HepG2 (cell line): ENCODE measurements at regions not wholly inside any gene's neighbourhood (a gene's known extent, or its start where the extent isn't known, plus 50 kb on each side); places are given as distances from the start of the nearest gene placed in this dataset.

Experiments used
- ATAC-seq: fragments of 200-7000 bp; cut with Tn5 transposase; 3 replicates; pipeline ENCODE4 v1.9.1; 2020; ENCODE audit warnings: mild to moderate bottlenecking, moderate library complexity
- BruUV-seq: library from RNA; stranded (reverse); fragments of 400-500 nt; replicated peaks from 2 replicates; lab custom pipeline; 2021; lab: Mats Ljungman, UMichigan
- CTCF ChIA-PET: fragments of 300-600 bp; formaldehyde crosslinking; extraction: SDS; loops from one replicate; lab custom pipeline; 2021; ENCODE audit warnings: low total read pairs, inconsistent platforms, low intra/inter-chr PET ratio; lab: Yijun Ruan, JAX
- POLR2A ChIA-PET: fragments of 350-600 bp; sonication (Branson Sonifier 250); formaldehyde crosslinking; loops from one replicate; lab custom pipeline; 2020; ENCODE audit warnings: antibody characterized with exemption, inconsistent platforms; lab: Yijun Ruan, JAX
- DNase-seq: peaks from one replicate; pipeline ENCODE4 v3.0.0-alpha.2; 2015; ENCODE audit warnings: low spot score
- FAIRE-seq: peaks from 3 replicates; lab custom pipeline; 2011; peaks lifted over from hg19 to GRCh38; lab: Jason Lieb, UNC
- H2AFZ ChIP-seq: one replicate; pipeline ENCODE4 v1.6.1; 2011; ENCODE audit warnings: low read length, inconsistent platforms
- H3K27ac ChIP-seq: fragments of 300-600 bp; 3 replicates; pipeline ENCODE4 v1.8.0; 2011; ENCODE audit warnings: mixed run types, mild to moderate bottlenecking, mixed read lengths, low read length, inconsistent platforms; ENCODE audit not compliant: insufficient read depth; ENCODE audit errors: extremely low read length
- H3K27me3 ChIP-seq, 2 experiments: fragments of 200-600 bp in 1 of 2; 2 replicates in 1 of 2; 3 replicates in 1 of 2; pipeline versions ENCODE4 v1.6.0 to v1.8.0; 2011; ENCODE audit warnings: low read length in 2 of 2, mild to moderate bottlenecking in 2 of 2, moderate library complexity in 2 of 2, inconsistent platforms in 1 of 2; ENCODE audit not compliant: insufficient read depth in 2 of 2, control insufficient read depth in 1 of 2
- H3K36me3 ChIP-seq, 2 experiments: fragments of 200-600 bp in 1 of 2; replicated peaks in 1 of 2; 2 replicates in 1 of 2; 3 replicates in 1 of 2; pipeline versions ENCODE4 v1.5.1 to v1.8.0; 2011; ENCODE audit warnings: low read length in 2 of 2, inconsistent platforms in 1 of 2; ENCODE audit not compliant: insufficient read depth in 2 of 2, control insufficient read depth in 1 of 2
- H3K4me1 ChIP-seq: 2 replicates; pipeline ENCODE4 v1.5.1; 2012; ENCODE audit warnings: low read length, inconsistent platforms; ENCODE audit not compliant: insufficient read depth
- H3K4me2 ChIP-seq: 2 replicates; pipeline ENCODE4 v1.6.0; 2011; ENCODE audit warnings: low read depth, low read length, inconsistent platforms
- H3K4me3 ChIP-seq, 3 experiments: fragments of 200-600 bp in 1 of 3; sonication (generic), shearing (Covaris generic) in 1 of 3; replicated peaks in 1 of 3; 2 replicates each; pipeline ENCODE4 v1.5.1; 2011 to 2016; ENCODE audit warnings: low read length in 3 of 3, inconsistent platforms in 2 of 3, low read depth in 2 of 3, mild to moderate bottlenecking in 2 of 3, control low read depth in 1 of 3, mixed read lengths in 1 of 3; ENCODE audit not compliant: insufficient read depth in 1 of 3
- H3K79me2 ChIP-seq: one replicate; pipeline ENCODE4 v1.6.1; 2011; ENCODE audit warnings: low read length, inconsistent platforms; ENCODE audit not compliant: insufficient read depth
- H3K9ac ChIP-seq: 2 replicates; pipeline ENCODE4 v1.6.0; 2011; ENCODE audit warnings: mild to moderate bottlenecking, low read depth, low read length, inconsistent platforms; ENCODE audit not compliant: insufficient read depth
- H3K9me3 ChIP-seq: 2 replicates; pipeline ENCODE4 v1.5.1; 2012; ENCODE audit warnings: mild to moderate bottlenecking, low read length
- H4K20me1 ChIP-seq: 2 replicates; pipeline ENCODE4 v1.6.0; 2011; ENCODE audit warnings: inconsistent platforms, mild to moderate bottlenecking, low read length, moderate library complexity; ENCODE audit not compliant: insufficient read depth
- ASH2L ChIP-seq: fragments of 300-600, 200-600 bp; sonication (generic); IDR thresholded peaks from 2 replicates; pipeline ENCODE4 v1.7.0; 2017; ENCODE audit warnings: low read depth, mild to moderate bottlenecking, moderate library complexity, mixed read lengths, low read length; ENCODE audit not compliant: insufficient read length
- FOXA3 ChIP-seq: IDR thresholded peaks from 2 replicates; pipeline ENCODE4 v1.6.1; 2016; ENCODE audit warnings: missing genetic modification reagents, missing compliant biosample characterization
- HOXA7 ChIP-seq: sonication (generic); formaldehyde crosslinking; IDR thresholded peaks from 2 replicates; pipeline ENCODE4 v1.8.1; 2022; ENCODE audit warnings: mild to moderate bottlenecking, missing genetic modification reagents, moderate library complexity
- HOXD1 ChIP-seq: sonication (generic); formaldehyde crosslinking; IDR thresholded peaks from 2 replicates; pipeline ENCODE4 v1.5.0; 2020; ENCODE audit warnings: missing genetic modification reagents
- KLF12 ChIP-seq: sonication (generic); formaldehyde crosslinking; IDR thresholded peaks from 2 replicates; pipeline ENCODE4 v1.4.0; 2020; ENCODE audit warnings: missing genetic modification reagents, borderline replicate concordance
- MIER3 ChIP-seq: IDR thresholded peaks from 2 replicates; pipeline ENCODE4 v1.6.1; 2016; ENCODE audit warnings: missing compliant biosample characterization, borderline replicate concordance
- POLR2AphosphoS2 ChIP-seq: IDR thresholded peaks from 2 replicates; pipeline ENCODE4 v1.6.1; 2011; ENCODE audit warnings: low read depth, low read length, improper control_type of control experiment
- SKIL ChIP-seq: sonication (generic); formaldehyde crosslinking; IDR thresholded peaks from 2 replicates; pipeline ENCODE4 v1.8.0; 2022; ENCODE audit warnings: missing genetic modification reagents, mild to moderate bottlenecking, moderate library complexity, borderline replicate concordance
- SMAD1 ChIP-seq: sonication (generic); formaldehyde crosslinking; IDR thresholded peaks from 2 replicates; pipeline ENCODE4 v1.4.0; 2020; ENCODE audit warnings: missing genetic modification reagents, low read depth, mild to moderate bottlenecking, borderline replicate concordance
- SRF ChIP-seq: IDR thresholded peaks from 2 replicates; pipeline ENCODE4 v1.6.1; 2011; ENCODE audit warnings: mild to moderate bottlenecking, low read depth, low read length, moderate library complexity
- ZBTB25 ChIP-seq: IDR thresholded peaks from 2 replicates; pipeline ENCODE4 v1.6.1; 2018; ENCODE audit warnings: missing genetic modification reagents
- ZMAT5 ChIP-seq: sonication (generic); formaldehyde crosslinking; IDR thresholded peaks from 2 replicates; pipeline ENCODE4 v1.5.0; 2020; ENCODE audit warnings: mild to moderate bottlenecking, low read depth, missing genetic modification reagents, borderline replicate concordance
- ZNF10 ChIP-seq: sonication (generic); formaldehyde crosslinking; IDR thresholded peaks from 2 replicates; pipeline ENCODE4 v1.4.0; 2020; ENCODE audit warnings: mild to moderate bottlenecking, low read depth, missing genetic modification reagents, borderline replicate concordance
- ZNF180 ChIP-seq: sonication (generic); formaldehyde crosslinking; IDR thresholded peaks from 2 replicates; pipeline ENCODE4 v1.4.0; 2020; ENCODE audit warnings: low read depth, missing genetic modification reagents, borderline replicate concordance
- ZNF747 ChIP-seq: sonication (generic); formaldehyde crosslinking; IDR thresholded peaks from 2 replicates; pipeline ENCODE4 v1.8.1; 2023; ENCODE audit warnings: missing genetic modification reagents, mild to moderate bottlenecking, borderline replicate concordance
- ZNF773 ChIP-seq: sonication (generic); formaldehyde crosslinking; IDR thresholded peaks from 2 replicates; pipeline ENCODE4 v1.4.0; 2020; ENCODE audit warnings: missing genetic modification reagents, borderline replicate concordance
- WGBS: methylation state at CpG from one replicate; pipeline ENCODE4 v1.1.6; 2017; ENCODE audit warnings: low lambda C conversion rate; 5-methylcytosine and 5-hydroxymethylcytosine counted together
- in situ Hi-C: cut with HindIII; loops from 2 replicates; pipeline ENCODE4 v1.10.0; 2017; ENCODE audit warnings: low pct_unique_long_range_greater_than_20kb; ENCODE audit not compliant: extremely low pct_ligation_motif_present
- intact Hi-C: fragments of 100-400 bp; cut with micrococcal nuclease; formaldehyde crosslinking; loops from one replicate; pipeline ENCODE4 v1.10.0; 2022; ENCODE audit not compliant: unreplicated experiment
- TF ChIP-seq, protein P1 (sequence below): sonication (generic); formaldehyde crosslinking; IDR thresholded peaks from 2 replicates; pipeline ENCODE4 v1.4.0; 2020; ENCODE audit warnings: missing genetic modification reagents

DNA sequence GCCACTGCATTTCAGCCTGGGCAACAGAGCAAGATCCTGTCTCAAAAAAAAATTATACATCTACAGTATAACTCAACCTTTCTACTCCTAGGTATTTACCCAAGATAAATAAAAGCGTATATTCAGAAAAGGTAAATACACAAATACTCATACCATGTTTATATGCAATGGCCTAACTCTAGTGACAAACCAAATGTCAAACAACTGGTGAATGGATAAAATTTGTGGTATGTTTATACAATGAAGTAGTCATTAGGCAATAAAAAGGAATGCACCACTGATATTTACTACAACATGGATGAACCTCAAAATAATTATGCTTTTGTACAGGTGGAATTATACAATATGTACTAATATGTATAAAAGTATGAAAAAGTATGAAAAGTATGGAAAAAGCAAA lies 174.2 kb upstream of the GORAB start (continued):
- no peak for TF ChIP-seq HOXD1 (CRISPR knock-in tag)
- no peak for TF ChIP-seq ZMAT5 (CRISPR knock-in tag)
- TF ChIP-seq, protein P1, sequence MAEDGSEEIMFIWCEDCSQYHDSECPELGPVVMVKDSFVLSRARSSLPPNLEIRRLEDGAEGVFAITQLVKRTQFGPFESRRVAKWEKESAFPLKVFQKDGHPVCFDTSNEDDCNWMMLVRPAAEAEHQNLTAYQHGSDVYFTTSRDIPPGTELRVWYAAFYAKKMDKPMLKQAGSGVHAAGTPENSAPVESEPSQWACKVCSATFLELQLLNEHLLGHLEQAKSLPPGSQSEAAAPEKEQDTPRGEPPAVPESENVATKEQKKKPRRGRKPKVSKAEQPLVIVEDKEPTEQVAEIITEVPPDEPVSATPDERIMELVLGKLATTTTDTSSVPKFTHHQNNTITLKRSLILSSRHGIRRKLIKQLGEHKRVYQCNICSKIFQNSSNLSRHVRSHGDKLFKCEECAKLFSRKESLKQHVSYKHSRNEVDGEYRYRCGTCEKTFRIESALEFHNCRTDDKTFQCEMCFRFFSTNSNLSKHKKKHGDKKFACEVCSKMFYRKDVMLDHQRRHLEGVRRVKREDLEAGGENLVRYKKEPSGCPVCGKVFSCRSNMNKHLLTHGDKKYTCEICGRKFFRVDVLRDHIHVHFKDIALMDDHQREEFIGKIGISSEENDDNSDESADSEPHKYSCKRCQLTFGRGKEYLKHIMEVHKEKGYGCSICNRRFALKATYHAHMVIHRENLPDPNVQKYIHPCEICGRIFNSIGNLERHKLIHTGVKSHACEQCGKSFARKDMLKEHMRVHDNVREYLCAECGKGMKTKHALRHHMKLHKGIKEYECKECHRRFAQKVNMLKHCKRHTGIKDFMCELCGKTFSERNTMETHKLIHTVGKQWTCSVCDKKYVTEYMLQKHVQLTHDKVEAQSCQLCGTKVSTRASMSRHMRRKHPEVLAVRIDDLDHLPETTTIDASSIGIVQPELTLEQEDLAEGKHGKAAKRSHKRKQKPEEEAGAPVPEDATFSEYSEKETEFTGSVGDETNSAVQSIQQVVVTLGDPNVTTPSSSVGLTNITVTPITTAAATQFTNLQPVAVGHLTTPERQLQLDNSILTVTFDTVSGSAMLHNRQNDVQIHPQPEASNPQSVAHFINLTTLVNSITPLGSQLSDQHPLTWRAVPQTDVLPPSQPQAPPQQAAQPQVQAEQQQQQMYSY (CRISPR knock-in tag), result no peak
- TF ChIP-seq, all 625 proteins: peak for 0

DNA sequence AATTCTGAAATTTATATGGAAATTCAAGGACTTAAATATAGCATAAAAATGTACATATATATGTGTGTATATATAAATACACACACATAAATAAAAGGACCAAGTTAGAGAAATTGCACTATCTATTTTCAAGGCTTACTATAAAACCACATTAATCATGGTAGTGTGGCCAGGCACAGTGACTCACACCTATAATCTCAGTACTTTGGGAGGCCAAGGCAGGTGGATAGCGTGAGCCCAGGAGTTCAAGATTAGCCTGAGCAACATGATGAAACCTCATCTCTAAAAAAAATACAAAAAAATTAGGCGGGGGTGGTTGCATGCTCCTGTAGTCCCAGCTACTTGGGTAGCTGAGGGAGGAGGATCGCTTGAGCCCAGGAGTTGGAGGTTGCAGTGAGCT lies 171.4 kb upstream of the GORAB start:
- H3K27ac ChIP-seq, result no peak overlapping the region
- in situ Hi-C loops (no loop called here), intact Hi-C loops (no loop called here)
- H3K4me3 ChIP-seq, result no peak overlapping the region
- no TSS peak for BruUV-seq
- H3K27me3 ChIP-seq, result no peaks in the 10 kb centered on the region
- 0% methylated on average over 3 of the region's 3 CpGs for WGBS
- H2AFZ ChIP-seq, result no peak overlapping the region
- ATAC-seq (no peak), FAIRE-seq (no peak), DNase-seq (no peak)
- no peaks in the 10 kb centered on the region for H4K20me1 ChIP-seq
- H3K4me2 ChIP-seq, result no peak overlapping the region
- peaks cover 6% of the 10 kb centered on the region; the same call in 1 of the 2 replicates for H3K9me3 ChIP-seq
- no peaks in the 10 kb centered on the region for H3K4me1 ChIP-seq
- ChIA-PET CTCF (no interaction called here), POLR2A (no interaction called here)
- H3K9ac ChIP-seq, result no peak overlapping the region
- no peaks in the 10 kb centered on the region for H3K79me2 ChIP-seq
- no peaks in the 10 kb centered on the region for H3K36me3 ChIP-seq
- no peak for TF ChIP-seq FOXA3 (CRISPR knock-in tag)
- TF ChIP-seq SRF, result no peak
- no peak for TF ChIP-seq ZBTB25 (CRISPR knock-in tag)
- TF ChIP-seq ASH2L, result no peak
- TF ChIP-seq SKIL (CRISPR knock-in tag), result no peak
- TF ChIP-seq SMAD1 (CRISPR knock-in tag), result no peak
- no peak for TF ChIP-seq ZNF10 (CRISPR knock-in tag)
- no peak for TF ChIP-seq MIER3 (CRISPR knock-in tag)
- no peak for TF ChIP-seq POLR2AphosphoS2
- no peak for TF ChIP-seq ZNF180 (CRISPR knock-in tag)
- TF ChIP-seq ZNF773 (CRISPR knock-in tag), result no peak
- TF ChIP-seq HOXA7 (CRISPR knock-in tag), result no peak
- no peak for TF ChIP-seq KLF12 (CRISPR knock-in tag)
- no peak for TF ChIP-seq ZNF747
